SKM-1 treated with dmso at 0.1 percent for 144 hours (cell line): ENCODE measurements at regions not wholly inside any gene's neighbourhood (a gene's known extent, or its start where the extent isn't known, plus 50 kb on each side); places are given as distances from the start of the nearest gene placed in this dataset.

ENCODE experiments used
- DNase-seq: peaks from one replicate; lab custom pipeline; 2025; ENCODE audit not compliant: unreplicated experiment; lab: John Stamatoyannopoulos, UW

DNA sequence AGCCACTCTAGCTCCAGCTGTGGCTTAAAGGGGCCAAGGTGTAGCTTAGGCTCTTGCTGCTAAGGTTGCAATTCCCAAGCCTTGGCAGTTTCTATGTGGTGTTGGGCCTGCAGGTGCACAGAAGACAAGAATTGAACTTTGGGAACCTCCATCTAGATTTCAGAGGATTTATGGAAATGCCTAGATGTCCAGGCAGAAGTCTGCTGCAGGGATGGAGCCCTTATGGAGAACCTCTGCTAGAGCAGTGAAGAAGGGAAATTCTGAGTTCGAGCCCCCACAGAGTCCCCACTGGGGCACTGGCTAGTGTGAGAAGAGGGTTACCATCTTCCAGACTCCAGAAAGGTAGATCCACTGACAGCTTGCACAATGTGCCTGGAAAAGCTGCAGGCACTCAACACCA lies 694.7 kb downstream of the SLC16A7 start:
- DNase-seq: no peak

DNA sequence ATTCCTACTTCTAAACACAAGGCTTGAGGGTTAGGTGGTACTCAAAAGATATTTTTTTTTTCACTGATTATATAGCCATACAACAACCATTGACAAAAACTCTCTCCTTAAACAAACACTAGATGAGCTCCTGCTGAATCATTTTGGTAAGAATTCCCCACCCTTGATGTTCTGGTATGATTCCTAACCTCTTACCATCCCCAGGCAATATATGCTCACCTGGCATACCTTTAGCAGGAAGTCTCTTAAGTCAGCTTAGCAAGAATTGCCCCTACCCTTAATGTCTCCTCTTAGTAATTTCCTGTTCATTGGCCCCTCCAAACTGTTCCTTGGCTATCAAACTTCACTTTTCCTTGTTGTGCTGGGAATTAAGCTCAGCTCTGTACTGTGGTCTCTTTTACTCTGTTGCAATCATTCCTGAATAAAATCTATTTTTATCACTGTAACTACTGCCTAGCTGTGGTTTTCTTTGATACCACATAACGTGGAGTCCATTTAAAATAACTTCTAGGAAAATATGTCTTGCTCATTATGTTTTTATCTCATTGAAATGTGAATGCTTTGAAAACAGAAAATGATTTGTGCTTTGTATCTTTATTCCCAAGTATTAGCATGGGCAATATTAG lies 712.6 kb downstream of the SLC16A7 start:
- DNase-seq: no peak

DNA sequence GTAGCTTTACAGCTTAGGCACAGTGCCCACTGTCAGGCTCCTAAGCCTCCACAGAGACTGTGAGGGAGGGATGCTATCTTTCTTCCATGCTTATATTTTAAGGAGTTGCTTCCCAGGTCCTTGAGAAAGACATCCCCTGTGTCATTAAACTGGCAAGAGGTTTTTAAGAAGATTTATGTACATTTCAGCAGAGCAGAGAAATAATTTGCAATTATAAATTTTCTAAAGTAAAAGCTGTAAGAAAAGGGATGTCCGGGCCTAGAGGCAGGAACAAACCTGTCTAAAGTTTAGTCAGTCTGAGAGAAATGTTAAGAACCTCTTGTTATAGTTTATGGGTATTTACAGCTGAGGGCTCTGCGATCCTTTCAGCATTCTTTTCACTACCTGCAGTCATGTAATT lies 716.1 kb downstream of the SLC16A7 start:
- no peak for DNase-seq

- DNase-seq: no peak
These were observed 721.5 kb downstream of the SLC16A7 start for GRCh38 chr12:60317361-60317760.

DNA sequence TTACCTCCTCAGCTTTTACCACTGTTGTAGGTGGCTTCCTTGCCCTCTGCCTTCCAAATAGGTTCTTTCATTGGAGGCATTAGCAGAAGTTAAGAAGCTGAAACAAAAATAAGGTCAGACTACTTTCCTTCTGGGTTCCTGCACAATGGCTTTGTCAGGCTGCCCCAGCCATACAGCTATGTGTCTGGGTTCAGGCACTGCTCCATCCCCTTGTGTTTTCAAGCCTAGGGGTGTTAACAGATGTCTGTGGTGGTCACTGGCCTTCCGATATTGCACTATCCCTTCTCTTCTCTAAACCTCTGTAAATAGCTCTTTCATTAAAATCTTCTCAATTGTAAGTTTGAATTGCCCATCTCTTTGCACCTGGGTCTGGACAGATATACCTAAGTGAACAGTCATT lies 728.9 kb downstream of the SLC16A7 start:
- no peak for DNase-seq

GRCh38 chr12:60333461-60333860 lies 737.6 kb downstream of the SLC16A7 start:
- DNase-seq: no peak

GRCh38 chr12:60335745-60336144 lies 739.9 kb downstream of the SLC16A7 start:
- no peak for DNase-seq

DNA sequence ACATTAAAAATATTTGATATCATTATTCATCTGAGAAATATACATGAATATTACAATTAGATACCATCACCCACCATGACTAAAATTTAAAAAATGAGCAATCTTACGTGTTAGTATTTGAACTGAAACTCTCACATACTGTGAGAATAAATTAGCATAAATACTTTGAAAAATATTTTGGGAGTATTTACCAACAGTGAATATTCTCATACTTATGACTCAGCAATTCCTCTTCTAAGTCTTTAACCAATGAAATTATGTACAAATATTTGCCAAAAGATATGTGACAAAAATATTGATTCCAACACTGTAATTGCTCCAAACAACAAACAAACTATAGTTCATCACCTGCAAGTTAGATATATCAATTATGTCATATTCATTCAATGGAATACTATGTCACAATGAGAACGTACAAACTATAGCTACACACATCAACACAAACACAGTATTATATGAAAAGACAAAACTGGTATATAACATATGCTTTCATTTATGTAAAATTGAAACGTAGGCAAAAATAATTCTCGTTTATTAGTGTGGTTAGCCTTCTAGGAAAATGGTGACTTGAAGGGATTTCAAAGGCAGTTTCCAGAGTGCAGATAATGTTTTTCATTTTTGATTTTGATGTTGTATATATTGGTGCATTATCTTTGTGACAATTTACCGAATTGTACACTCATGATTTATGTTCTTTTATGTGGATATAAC lies 742.2 kb downstream of the SLC16A7 start:
- no peak for DNase-seq

- DNase-seq: no peak
These were observed 749.6 kb downstream of the SLC16A7 start for GRCh38 chr12:60345442-60345841.

DNA sequence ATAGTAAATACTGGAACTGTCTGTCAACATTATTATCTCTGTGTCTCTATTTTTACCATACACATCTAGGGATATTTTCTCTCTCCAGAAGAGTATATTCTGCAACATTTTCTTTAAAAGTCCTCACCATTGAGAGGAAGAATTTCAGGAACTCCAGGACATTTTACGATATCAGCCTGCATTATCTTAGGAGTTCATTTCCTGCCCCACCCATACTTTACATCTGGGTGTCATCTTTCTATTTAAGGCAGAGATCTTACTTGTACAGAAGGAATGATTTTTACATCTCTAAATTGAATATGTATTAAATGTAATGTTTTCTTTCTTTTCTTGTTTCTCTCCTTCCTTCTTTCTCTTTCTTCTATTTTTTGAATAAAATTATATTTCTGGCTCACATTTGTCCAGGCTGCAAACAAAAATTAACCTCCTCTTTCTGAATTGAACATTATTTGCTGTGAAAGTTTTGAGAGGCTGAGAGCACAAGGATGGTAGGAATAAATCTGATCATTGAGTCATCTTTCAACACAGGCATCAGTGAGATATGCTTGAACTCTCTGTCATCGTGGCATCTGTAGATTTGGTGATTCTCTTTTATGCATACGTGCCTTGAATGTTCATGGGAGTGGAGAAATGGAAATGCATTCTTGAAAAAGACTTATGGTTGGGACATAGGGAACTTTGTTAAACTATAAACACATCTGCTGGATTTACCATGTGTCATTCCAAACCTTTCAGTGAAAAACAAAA lies 753.6 kb downstream of the SLC16A7 start:
- DNase-seq: no peak

GRCh38 chr12:60387356-60387755 lies 791.5 kb downstream of the SLC16A7 start:
- no peak for DNase-seq

GRCh38 chr12:60391051-60391450 lies 795.2 kb downstream of the SLC16A7 start:
- no peak for DNase-seq

GRCh38 chr12:60391791-60392190 lies 796.0 kb downstream of the SLC16A7 start:
- no peak for DNase-seq

DNA sequence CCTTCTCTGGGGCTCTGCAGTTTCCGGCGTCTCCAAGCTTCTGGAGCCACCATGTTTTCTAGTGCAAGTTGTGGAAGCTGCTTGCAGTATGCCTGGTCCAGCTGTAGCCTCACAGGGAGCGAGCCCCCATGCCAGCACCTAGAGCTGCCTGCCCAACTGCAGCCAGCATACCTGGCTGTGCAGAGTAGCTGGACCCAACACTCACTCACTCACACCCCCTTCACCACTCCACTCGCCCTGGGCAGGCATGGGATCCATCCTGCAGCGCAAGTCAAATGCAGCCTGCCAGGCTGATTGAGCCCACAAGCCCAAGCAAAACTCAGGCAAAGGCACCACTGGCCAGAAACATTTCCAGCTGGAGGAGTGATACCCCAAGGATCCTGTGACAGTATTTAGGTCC lies 797.3 kb downstream of the SLC16A7 start:
- no peak for DNase-seq

DNA sequence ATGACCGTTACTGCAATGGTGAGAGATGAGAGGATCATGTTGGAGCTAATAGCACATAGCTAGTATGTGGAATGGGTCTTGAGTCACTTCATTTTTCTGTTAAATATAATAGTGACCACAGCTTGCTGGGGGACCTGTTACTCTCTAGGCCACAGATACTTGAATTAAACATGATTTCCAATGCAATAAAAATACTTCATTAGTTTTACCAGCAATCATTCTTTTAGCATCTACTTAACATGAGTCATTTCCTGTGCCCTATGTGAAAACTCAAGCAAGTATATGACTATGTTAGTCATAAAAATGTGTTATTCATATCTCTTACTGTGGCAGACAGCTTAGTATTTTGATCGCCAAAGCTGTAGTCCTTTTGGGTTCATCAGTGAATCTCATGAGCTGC lies 798.8 kb downstream of the SLC16A7 start:
- no peak for DNase-seq

- DNase-seq: no peak
These were observed 802.7 kb downstream of the SLC16A7 start for GRCh38 chr12:60398547-60398946.

DNA sequence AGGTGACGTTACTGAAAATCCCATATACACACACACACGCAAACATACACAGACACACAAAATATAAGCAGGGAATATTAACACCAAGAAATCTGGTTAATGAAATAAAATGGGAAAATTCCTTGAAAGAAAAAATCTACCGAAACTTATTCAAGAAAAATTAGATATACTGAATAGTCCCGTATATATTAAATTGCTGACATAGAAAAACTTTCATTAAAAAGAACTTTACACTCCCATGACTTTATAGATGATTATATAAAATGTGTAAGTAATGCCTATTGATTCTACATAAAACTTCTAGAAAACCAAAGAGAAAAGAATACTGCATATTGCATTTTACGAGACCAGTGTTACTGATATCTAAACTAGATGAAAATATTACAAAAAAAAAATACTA lies 803.2 kb downstream of the SLC16A7 start:
- no peak for DNase-seq

GRCh38 chr12:60402996-60403395 lies 807.2 kb downstream of the SLC16A7 start:
- no peak for DNase-seq

- DNase-seq: no peak
These were observed 819.5 kb downstream of the SLC16A7 start for GRCh38 chr12:60415351-60415750.

DNA sequence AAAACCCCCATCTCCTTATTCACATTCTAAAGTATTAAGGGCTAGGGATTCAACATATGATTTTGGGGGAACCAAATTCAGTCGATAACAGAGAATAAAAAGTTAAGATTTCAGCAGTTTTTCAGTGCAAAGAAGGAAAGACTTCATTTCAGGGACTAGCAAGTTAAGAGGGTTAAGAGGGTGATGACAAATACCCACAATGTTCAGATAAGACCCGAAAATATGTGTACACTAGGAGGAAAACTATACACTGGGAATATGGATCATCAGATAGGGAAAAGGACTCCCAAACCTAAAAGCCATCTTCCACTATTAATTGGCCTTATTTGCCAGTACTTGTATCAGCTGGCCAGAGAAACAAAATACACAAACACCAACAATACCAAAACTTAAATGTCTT lies 824.2 kb downstream of the SLC16A7 start:
- DNase-seq: no peak

- DNase-seq: no peak
These were observed 825.9 kb downstream of the SLC16A7 start for GRCh38 chr12:60421741-60422140.

- no peak for DNase-seq
These were observed 841.5 kb downstream of the SLC16A7 start for GRCh38 chr12:60437297-60437696.
